BJ (cell line): ENCODE measurements at regions not wholly inside any gene's neighbourhood (a gene's known extent, or its start where the extent isn't known, plus 50 kb on each side); places are given as distances from the start of the nearest gene placed in this dataset.

Experiments used
- CTCF ChIA-PET: fragments of 350-600 bp; formaldehyde crosslinking; extraction: SDS; loops from one replicate; lab custom pipeline; 2021; ENCODE audit warnings: antibody characterized with exemption, inconsistent platforms; lab: Yijun Ruan, JAX
- POLR2A ChIA-PET: fragments of 300-600 bp; sonication (Branson Sonifier 250); formaldehyde crosslinking; extraction: SDS; loops from one replicate; lab custom pipeline; 2021; ENCODE audit warnings: antibody characterized with exemption; lab: Charles Lee
- DNase-seq: peaks from one replicate; pipeline ENCODE4 v3.0.0-alpha.2; 2011; ENCODE audit warnings: low read depth
- H3K27me3 ChIP-seq: 2 replicates; pipeline ENCODE4 v1.6.0; 2011; ENCODE audit warnings: low read length; ENCODE audit not compliant: control insufficient read depth, insufficient read depth
- H3K36me3 ChIP-seq: 2 replicates; pipeline ENCODE4 v1.5.1; 2011; ENCODE audit warnings: low read length; ENCODE audit not compliant: control insufficient read depth, insufficient read depth
- H3K4me3 ChIP-seq: 2 replicates; pipeline ENCODE4 v1.5.1; 2011; ENCODE audit warnings: low read depth, mild to moderate bottlenecking, control low read depth, low read length
- TF ChIP-seq, protein P1 (sequence below): IDR thresholded peaks from 2 replicates; pipeline ENCODE4 v1.5.1; 2011; ENCODE audit warnings: low read depth, mild to moderate bottlenecking, control low read depth, inconsistent platforms, low read length, moderate library complexity; ENCODE audit not compliant: insufficient read depth

DNA sequence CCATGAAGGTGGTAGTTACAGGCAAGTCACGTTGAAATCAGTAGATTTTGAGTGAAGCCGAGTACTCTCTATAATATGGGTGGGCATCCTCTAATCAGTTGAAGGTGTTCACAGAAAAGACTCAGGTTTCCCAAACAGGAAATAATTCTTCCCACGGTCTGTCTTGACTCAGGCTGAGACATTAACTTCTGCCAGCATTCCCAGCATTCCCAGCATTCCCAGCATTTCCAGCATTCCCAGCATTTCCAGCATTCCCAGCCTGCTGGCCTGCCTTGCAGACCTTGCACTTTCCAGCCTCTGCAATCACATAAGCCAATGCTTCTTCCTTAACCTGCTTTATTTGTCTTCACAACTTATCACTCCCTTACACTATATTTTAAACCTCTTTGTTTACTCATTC, 542.3 kb upstream of the ROBO2 start:
- Histone ChIP-seq H3K27me3 (no peaks in the 10 kb centered on the region), H3K36me3 (no peaks in the 10 kb centered on the region), H3K4me3 (no peak overlapping the region)
- ChIA-PET CTCF (no interaction called here), POLR2A (no interaction called here)
- TF ChIP-seq, protein P1, sequence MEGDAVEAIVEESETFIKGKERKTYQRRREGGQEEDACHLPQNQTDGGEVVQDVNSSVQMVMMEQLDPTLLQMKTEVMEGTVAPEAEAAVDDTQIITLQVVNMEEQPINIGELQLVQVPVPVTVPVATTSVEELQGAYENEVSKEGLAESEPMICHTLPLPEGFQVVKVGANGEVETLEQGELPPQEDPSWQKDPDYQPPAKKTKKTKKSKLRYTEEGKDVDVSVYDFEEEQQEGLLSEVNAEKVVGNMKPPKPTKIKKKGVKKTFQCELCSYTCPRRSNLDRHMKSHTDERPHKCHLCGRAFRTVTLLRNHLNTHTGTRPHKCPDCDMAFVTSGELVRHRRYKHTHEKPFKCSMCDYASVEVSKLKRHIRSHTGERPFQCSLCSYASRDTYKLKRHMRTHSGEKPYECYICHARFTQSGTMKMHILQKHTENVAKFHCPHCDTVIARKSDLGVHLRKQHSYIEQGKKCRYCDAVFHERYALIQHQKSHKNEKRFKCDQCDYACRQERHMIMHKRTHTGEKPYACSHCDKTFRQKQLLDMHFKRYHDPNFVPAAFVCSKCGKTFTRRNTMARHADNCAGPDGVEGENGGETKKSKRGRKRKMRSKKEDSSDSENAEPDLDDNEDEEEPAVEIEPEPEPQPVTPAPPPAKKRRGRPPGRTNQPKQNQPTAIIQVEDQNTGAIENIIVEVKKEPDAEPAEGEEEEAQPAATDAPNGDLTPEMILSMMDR: no peak
- peak; percentile 1 for DNase-seq

DNA sequence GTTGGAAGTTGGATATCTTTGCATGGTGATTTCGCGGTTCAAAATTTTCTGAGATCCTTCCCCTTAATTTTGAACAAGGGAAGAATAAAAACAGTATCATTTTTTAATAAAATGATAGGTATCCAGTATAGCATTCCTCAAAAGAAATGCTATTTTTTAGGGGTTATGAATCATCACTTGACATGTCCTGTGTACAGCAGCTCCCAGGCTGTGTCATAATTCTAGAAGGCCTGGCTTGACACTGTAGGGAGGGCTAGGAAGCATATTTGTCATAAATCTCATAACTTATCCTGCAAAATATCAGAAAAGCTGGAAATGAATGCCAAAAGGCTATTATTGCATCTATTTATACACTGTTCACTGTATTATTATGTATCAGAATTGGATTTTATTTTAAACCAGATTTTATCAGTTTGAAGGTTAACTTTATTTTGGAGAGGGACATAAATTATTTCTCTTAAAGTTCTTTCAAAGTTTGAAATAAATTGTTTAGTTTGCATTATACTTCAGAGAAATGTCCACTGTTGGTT, 539.1 kb upstream of the ROBO2 start:
- CTCF ChIA-PET: no interaction called here

DNA sequence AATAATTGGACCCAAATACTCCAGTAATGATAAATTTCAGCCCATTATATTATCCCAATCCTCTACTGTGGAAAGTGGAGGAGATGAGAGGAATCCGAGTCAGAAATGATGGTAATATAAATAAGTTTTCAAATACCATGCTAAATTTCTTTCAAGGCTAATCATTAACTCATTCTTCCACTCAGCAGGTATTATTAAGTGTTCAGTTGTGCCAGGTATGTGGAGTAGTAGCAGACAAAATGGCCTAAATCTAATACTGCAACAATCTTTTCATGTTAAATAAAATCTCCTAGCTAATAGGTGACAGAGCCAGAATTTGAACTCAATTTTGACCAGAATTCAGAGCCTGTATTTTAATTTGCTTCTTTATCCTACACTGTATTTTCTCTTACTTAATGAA, 538.6 kb upstream of the ROBO2 start:
- Histone ChIP-seq H3K27me3 (no peaks in the 10 kb centered on the region), H3K36me3 (no peaks in the 10 kb centered on the region), H3K4me3 (no peak overlapping the region)
- TF ChIP-seq, protein P1: no peak
- POLR2A ChIA-PET: no interaction called here
- DNase-seq: no peak
- CTCF ChIA-PET: no interaction called here

More for the DNA sequence above, 539.1 kb upstream of the ROBO2 start:
- Histone ChIP-seq H3K4me3 (no peak overlapping the region), H3K36me3 (no peaks in the 10 kb centered on the region), H3K27me3 (no peaks in the 10 kb centered on the region)
- POLR2A ChIA-PET: no interaction called here
- DNase-seq: no peak
- TF ChIP-seq, protein P1: no peak

DNA sequence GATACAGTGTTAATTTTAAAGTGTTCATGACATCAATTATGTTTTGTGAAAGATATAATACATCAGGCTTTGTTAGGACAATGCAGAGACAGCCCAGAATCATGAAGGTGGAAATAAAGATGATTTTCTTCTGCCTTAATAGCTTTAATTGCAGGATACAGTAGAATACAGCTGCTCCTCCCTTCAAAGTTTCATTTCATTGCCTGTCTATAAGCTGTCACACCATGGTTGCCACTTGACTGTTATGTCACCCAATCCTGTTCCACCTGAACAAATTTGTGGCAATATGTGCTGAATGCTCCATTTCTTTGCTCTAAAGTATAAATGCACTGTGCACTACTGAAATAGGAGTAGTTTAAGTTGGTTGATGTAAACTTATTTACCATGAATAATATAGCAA, 537.8 kb upstream of the ROBO2 start:
- TF ChIP-seq, protein P1: no peak
- Histone ChIP-seq H3K36me3 (no peaks in the 10 kb centered on the region), H3K27me3 (no peaks in the 10 kb centered on the region), H3K4me3 (no peak overlapping the region)
- ChIA-PET POLR2A (no interaction called here), CTCF (no interaction called here)
- DNase-seq: no peak

DNA sequence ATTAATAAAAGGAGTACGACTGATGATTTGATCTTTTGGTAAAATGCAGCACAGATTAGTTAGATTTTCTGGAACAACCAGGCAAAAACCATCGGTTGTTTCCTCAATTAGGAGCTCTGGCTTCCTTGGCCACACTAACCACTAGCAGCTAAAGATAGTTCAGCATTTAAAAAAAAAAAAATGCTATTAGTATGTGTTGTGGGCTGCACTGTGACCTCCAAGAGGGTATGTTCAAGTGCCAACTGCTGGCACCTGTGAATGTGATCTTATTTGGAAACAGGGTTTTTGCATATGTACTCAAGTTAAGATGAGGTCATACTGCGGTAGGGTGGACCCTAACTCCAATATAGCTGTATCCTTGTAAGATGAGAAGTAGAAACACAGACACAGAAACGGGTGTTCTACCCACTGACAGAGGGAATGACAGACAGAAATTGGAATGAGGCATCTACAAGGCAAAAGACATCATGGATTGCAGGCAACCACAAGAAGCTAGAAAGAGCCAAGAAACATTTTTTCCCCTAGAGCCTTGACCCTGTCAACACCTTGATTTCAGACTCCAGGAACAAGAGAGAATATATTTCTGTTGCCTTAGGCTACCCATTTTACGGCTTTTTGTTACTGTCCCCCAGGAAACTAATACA, 534.6 kb upstream of the ROBO2 start:
- no peak overlapping the region for H3K4me3 ChIP-seq
- TF ChIP-seq, protein P1: no peak
- DNase-seq: no peak
- ChIA-PET CTCF (no interaction called here), POLR2A (no interaction called here)
- no peaks in the 10 kb centered on the region for H3K36me3 ChIP-seq
- no peaks in the 10 kb centered on the region for H3K27me3 ChIP-seq
